A549 (cell line): ENCODE measurements at regions not wholly inside any gene's neighbourhood (a gene's known extent, or its start where the extent isn't known, plus 50 kb on each side); places are given as distances from the start of the nearest gene placed in this dataset.

Experiments used
- ATOH8 ChIP-seq: fragments of 250-450 bp; sonication (Bioruptor Pico); IDR thresholded peaks from 2 replicates; pipeline ENCODE4 v1.5.0; 2020; ENCODE audit warnings: low read depth, mild to moderate bottlenecking, moderate library complexity
- JUN ChIP-seq, 2 experiments: fragments of >200 bp; sonication (Bioruptor Twin); formaldehyde crosslinking; IDR thresholded peaks; 2 replicates in 1 of 2; 3 replicates in 1 of 2; pipeline ENCODE4 v1.6.1; 2016 to 2017
- POLR2A ChIP-seq: IDR thresholded peaks from 2 replicates; pipeline ENCODE4 v1.6.1; 2012; ENCODE audit warnings: mild to moderate bottlenecking, low read length
- RAD21 ChIP-seq, 2 experiments: fragments of >200 bp in 1 of 2; sonication (Bioruptor Twin) in 1 of 2; formaldehyde crosslinking in 1 of 2; IDR thresholded peaks in 1 of 2; conservative IDR thresholded peaks in 1 of 2; 2 replicates in 1 of 2; 3 replicates in 1 of 2; pipeline ENCODE4 v1.6.1; 2012 to 2018; ENCODE audit warnings: inconsistent platforms in 1 of 2
- TF ChIP-seq, protein P1 (sequence below): fragments of >200 bp; sonication (Bioruptor Twin); formaldehyde crosslinking; IDR thresholded peaks from 3 replicates; pipeline ENCODE4 v1.5.1; 2016
- TF ChIP-seq, protein P2 (sequence below): IDR thresholded peaks from 2 replicates; pipeline ENCODE4 v1.6.1; 2012; ENCODE audit warnings: low read depth, borderline replicate concordance
- TF ChIP-seq, protein P3 (sequence below): IDR thresholded peaks from 2 replicates; pipeline ENCODE4 v1.6.1; 2012
- TF ChIP-seq, protein P4 (sequence below): fragments of 150-350 bp; IDR thresholded peaks from 2 replicates; pipeline ENCODE4 v1.6.1; 2014; ENCODE audit warnings: low read depth, mild to moderate bottlenecking, low read length

DNA sequence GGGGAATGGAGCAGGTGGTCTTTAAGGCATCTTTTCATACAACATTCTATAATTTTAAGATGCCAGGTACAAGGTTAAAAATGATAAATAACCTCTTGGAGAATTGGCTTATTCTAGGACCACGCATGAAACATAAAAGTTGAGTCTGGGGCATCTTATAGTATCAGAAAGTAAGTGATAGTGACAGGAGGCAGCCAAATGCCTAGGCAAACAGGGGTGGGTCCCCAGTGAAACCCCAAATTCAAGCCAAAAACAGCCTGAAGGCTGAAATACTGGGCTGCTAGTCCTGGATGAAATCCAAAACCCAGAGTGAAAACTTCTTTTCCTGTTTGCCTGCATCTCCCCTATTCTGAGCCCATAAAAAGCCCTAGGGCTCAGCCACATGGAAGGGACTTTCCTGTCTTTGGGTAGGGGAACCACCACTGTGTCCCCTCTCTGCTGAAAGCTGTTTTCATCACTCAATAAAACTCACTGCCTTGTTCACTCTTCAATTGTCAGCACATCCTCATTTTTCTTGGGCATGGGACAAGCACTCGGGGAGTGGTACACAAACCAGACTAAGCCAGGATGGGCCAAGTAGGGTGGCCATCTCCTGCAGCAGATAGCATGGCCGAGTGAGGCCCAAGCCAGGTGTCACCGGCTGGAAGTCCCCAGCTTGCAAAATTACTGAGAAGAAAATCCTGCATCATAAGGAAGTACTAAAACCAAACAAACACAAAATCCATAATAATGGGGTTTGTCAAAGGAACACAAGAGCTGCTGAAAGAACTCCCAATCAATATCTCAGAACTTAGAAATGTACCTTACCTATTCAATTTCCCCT, 241.6 kb upstream of the GALNT17 start:
- TF ChIP-seq, protein P1, sequence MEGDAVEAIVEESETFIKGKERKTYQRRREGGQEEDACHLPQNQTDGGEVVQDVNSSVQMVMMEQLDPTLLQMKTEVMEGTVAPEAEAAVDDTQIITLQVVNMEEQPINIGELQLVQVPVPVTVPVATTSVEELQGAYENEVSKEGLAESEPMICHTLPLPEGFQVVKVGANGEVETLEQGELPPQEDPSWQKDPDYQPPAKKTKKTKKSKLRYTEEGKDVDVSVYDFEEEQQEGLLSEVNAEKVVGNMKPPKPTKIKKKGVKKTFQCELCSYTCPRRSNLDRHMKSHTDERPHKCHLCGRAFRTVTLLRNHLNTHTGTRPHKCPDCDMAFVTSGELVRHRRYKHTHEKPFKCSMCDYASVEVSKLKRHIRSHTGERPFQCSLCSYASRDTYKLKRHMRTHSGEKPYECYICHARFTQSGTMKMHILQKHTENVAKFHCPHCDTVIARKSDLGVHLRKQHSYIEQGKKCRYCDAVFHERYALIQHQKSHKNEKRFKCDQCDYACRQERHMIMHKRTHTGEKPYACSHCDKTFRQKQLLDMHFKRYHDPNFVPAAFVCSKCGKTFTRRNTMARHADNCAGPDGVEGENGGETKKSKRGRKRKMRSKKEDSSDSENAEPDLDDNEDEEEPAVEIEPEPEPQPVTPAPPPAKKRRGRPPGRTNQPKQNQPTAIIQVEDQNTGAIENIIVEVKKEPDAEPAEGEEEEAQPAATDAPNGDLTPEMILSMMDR, result no peak
- TF ChIP-seq, protein P2, sequence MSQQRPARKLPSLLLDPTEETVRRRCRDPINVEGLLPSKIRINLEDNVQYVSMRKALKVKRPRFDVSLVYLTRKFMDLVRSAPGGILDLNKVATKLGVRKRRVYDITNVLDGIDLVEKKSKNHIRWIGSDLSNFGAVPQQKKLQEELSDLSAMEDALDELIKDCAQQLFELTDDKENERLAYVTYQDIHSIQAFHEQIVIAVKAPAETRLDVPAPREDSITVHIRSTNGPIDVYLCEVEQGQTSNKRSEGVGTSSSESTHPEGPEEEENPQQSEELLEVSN, result no peak
- TF ChIP-seq, protein P3, sequence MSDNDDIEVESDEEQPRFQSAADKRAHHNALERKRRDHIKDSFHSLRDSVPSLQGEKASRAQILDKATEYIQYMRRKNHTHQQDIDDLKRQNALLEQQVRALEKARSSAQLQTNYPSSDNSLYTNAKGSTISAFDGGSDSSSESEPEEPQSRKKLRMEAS, result no peak
- TF ChIP-seq, protein P4, sequence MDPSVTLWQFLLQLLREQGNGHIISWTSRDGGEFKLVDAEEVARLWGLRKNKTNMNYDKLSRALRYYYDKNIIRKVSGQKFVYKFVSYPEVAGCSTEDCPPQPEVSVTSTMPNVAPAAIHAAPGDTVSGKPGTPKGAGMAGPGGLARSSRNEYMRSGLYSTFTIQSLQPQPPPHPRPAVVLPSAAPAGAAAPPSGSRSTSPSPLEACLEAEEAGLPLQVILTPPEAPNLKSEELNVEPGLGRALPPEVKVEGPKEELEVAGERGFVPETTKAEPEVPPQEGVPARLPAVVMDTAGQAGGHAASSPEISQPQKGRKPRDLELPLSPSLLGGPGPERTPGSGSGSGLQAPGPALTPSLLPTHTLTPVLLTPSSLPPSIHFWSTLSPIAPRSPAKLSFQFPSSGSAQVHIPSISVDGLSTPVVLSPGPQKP, result no peak
- TF ChIP-seq JUN (IDR thresholded peaks at IDR 0.05) (no peak), POLR2A (no peak), RAD21 (conservative IDR thresholded peaks at IDR 0.05 in 1 of 2, IDR thresholded peaks at IDR 0.05 in 1 of 2) (no peak), ATOH8 (CRISPR knock-in tag) (no peak)
